ENCODE measurements at regions not wholly inside any gene's neighbourhood (a gene's known extent, or its start where the extent isn't known, plus 50 kb on each side); places are given as distances from the start of the nearest gene placed in this dataset.

DNA sequence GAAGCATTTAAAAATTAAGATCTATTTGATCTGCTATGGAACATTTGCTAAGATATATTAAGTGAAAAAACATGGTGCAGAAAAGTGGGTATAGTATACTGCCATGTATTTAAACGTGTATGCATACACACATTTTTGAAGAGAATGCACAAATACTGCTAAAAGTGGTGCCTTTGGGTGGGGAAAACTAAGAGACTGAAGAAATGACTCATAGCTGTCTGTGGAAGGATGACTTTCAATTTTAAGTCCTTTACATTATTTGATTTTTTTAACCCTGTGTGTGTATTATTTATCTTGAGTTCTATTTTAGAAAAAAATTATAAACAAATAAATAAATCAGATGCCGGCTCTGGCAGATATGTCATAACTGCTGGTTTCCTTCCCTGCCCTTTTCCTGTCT lies 120.7 kb upstream of the SLIT3 start:
- no peak overlapping the region for H3K4me3 ChIP-seq (ENCODE audit: low read depth, low read length)
- no peak for DNase-seq (ENCODE audit: low read depth)
- TF ChIP-seq, protein P1, sequence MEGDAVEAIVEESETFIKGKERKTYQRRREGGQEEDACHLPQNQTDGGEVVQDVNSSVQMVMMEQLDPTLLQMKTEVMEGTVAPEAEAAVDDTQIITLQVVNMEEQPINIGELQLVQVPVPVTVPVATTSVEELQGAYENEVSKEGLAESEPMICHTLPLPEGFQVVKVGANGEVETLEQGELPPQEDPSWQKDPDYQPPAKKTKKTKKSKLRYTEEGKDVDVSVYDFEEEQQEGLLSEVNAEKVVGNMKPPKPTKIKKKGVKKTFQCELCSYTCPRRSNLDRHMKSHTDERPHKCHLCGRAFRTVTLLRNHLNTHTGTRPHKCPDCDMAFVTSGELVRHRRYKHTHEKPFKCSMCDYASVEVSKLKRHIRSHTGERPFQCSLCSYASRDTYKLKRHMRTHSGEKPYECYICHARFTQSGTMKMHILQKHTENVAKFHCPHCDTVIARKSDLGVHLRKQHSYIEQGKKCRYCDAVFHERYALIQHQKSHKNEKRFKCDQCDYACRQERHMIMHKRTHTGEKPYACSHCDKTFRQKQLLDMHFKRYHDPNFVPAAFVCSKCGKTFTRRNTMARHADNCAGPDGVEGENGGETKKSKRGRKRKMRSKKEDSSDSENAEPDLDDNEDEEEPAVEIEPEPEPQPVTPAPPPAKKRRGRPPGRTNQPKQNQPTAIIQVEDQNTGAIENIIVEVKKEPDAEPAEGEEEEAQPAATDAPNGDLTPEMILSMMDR (IDR thresholded peaks at IDR 0.05; ENCODE audit: control insufficient read depth, extremely low read depth, insufficient read depth), result no peak

- TF ChIP-seq, protein P1 (IDR thresholded peaks at IDR 0.05; ENCODE audit: control insufficient read depth, extremely low read depth, insufficient read depth), result no peak
- DNase-seq (ENCODE audit: low read depth), result no peak
- no peak overlapping the region for H3K4me3 ChIP-seq (ENCODE audit: low read depth, low read length)
Measured at GRCh38 chr5:169417676-169418075, 116.7 kb upstream of the SLIT3 start.

DNA sequence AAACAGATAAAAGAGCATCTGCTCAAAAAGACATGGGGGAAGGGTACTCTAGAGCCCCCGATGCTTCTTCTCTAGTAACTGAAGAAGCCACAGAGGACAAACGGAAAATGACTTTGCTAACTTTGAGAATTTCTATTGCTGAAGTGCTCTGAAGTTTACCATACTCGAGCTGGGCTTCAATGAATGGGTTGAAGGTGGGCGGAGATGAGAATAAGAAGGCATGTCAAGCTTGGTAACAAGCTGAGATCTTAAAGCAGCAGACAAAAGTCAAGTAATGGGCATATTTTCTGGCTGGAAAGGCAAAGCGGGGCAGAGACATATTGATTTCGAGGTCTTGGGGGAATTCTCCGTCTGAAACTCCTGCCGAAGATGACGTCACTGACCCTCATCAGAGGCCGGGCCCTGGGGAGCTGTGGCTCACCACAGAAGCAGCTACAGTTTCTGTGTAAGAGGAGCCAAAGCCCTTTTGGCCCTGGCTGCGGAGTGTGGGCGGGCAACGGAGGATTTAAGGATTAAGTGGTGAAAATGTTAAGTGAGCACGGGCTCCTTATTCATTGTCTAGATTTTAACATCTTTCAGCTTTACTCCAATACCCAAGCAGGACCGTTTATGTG lies 115.8 kb upstream of the SLIT3 start:
- H3K4me3 ChIP-seq (ENCODE audit: low read depth, low read length), result no peak overlapping the region
- TF ChIP-seq, protein P1 (IDR thresholded peaks at IDR 0.05; ENCODE audit: control insufficient read depth, extremely low read depth, insufficient read depth), result no peak
- no peak for DNase-seq (ENCODE audit: low read depth)

DNA sequence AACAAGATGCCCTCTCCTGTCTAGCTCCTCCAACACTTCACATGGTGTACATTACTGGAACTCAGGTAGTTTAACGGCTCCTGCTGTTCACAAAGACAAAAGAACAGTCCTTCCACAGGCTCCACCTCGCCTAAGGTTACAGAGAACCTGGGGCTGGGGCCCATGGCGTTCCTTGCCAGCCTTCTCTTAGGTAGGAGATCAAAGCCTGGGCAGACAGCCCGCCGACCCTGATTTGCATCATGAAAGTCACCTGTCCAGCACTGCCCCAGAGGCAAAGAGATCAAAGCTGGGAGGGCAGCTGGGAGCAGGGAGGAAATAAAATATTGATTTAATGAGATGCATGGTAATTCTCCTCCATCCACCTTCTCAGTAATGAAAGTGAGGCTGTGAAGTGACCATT lies 115.0 kb upstream of the SLIT3 start:
- TF ChIP-seq, protein P1 (IDR thresholded peaks at IDR 0.05; ENCODE audit: control insufficient read depth, extremely low read depth, insufficient read depth), result no peak
- no peak overlapping the region for H3K4me3 ChIP-seq (ENCODE audit: low read depth, low read length)

GRCh38 chr5:169415371-169415770 lies 114.4 kb upstream of the SLIT3 start:
- H3K4me3 ChIP-seq (ENCODE audit: low read depth, low read length), result no peak overlapping the region
- DNase-seq (ENCODE audit: low read depth), result no peak
- TF ChIP-seq, protein P1 (IDR thresholded peaks at IDR 0.05; ENCODE audit: control insufficient read depth, extremely low read depth, insufficient read depth), result no peak

More for the DNA sequence above, 115.0 kb upstream of the SLIT3 start:
- no peak for DNase-seq (ENCODE audit: low read depth)

DNA sequence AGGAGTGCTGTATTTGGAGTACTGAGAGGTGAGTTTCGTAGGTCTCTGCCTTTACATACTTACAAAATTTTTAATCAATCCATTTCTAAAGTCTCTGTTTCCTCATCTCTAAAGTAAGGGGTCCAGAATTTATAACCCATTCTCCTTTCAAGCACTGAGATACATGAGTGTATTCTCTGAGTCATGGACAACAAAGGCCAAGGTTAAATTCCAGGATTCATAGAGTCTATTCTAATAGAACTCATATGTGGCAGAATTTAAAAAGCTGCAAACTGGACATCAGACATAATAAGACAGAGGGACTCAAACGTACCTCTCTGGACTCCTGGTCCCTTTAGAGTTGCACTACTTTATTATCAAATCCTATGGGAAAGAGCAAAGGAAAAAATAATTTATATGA lies 112.5 kb upstream of the SLIT3 start:
- no peak for DNase-seq (ENCODE audit: low read depth)

More for the DNA sequence above, 112.5 kb upstream of the SLIT3 start:
- TF ChIP-seq, protein P1 (IDR thresholded peaks at IDR 0.05; ENCODE audit: control insufficient read depth, extremely low read depth, insufficient read depth), result no peak
- H3K4me3 ChIP-seq (ENCODE audit: low read depth, low read length), result no peak overlapping the region

Data from LNCaP clone FGC (cell line).